C4-2B (cell line): ENCODE measurements at regions not wholly inside any gene's neighbourhood (a gene's known extent, or its start where the extent isn't known, plus 50 kb on each side); places are given as distances from the start of the nearest gene placed in this dataset.

Experiments used
- ZFX ChIP-seq: fragments of 450-650 bp; IDR thresholded peaks from 2 replicates; pipeline ENCODE4 v1.6.1; 2017
- TF ChIP-seq, protein P1 (sequence below): fragments of 450-650 bp; conservative IDR thresholded peaks from 2 replicates; pipeline ENCODE4 v1.5.1; 2017; ENCODE audit warnings: mild to moderate bottlenecking

DNA sequence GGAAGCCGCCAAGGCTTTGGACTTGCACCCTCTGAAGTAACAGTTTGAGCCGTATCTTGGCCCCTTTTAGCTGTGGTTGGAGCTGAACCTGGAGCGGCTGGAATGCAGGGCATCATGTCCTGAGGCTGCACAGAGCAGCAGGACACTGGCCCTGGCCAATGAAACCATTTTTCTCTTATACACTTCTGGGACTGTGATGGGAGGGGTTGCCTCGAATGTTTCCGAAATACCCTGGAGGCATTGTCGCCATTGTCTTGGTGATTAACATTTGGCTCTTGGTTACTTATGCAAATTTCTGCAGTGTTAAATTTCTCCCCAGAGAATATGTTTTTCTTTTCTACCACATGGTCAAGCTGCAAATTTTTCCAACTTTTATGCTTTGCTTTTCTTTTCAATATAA lies 137.2 kb downstream of the MAGEC1 start:
- TF ChIP-seq, protein P1, sequence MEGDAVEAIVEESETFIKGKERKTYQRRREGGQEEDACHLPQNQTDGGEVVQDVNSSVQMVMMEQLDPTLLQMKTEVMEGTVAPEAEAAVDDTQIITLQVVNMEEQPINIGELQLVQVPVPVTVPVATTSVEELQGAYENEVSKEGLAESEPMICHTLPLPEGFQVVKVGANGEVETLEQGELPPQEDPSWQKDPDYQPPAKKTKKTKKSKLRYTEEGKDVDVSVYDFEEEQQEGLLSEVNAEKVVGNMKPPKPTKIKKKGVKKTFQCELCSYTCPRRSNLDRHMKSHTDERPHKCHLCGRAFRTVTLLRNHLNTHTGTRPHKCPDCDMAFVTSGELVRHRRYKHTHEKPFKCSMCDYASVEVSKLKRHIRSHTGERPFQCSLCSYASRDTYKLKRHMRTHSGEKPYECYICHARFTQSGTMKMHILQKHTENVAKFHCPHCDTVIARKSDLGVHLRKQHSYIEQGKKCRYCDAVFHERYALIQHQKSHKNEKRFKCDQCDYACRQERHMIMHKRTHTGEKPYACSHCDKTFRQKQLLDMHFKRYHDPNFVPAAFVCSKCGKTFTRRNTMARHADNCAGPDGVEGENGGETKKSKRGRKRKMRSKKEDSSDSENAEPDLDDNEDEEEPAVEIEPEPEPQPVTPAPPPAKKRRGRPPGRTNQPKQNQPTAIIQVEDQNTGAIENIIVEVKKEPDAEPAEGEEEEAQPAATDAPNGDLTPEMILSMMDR = no peak
- TF ChIP-seq ZFX = no peak
